GM12864 (cell line): ENCODE measurements at regions not wholly inside any gene's neighbourhood (a gene's known extent, or its start where the extent isn't known, plus 50 kb on each side); places are given as distances from the start of the nearest gene placed in this dataset.
A peak's percentile ranks its signal among the peaks of the same experiment; 100 is the strongest.

Experiments
- DNase-seq: peaks from one replicate; pipeline ENCODE4 v3.0.0-alpha.2; 2011; ENCODE audit warnings: low read depth
- H3K4me3 ChIP-seq: 2 replicates; pipeline ENCODE4 v1.5.1; 2011; ENCODE audit warnings: mild to moderate bottlenecking, low read depth, low read length, control low read depth
- TF ChIP-seq, protein P1 (sequence below): IDR thresholded peaks from 2 replicates; pipeline ENCODE4 v1.5.1; 2011; ENCODE audit warnings: low read depth, mild to moderate bottlenecking, moderate library complexity, low read length, control low read depth, inconsistent platforms; ENCODE audit errors: missing control alignments

DNA sequence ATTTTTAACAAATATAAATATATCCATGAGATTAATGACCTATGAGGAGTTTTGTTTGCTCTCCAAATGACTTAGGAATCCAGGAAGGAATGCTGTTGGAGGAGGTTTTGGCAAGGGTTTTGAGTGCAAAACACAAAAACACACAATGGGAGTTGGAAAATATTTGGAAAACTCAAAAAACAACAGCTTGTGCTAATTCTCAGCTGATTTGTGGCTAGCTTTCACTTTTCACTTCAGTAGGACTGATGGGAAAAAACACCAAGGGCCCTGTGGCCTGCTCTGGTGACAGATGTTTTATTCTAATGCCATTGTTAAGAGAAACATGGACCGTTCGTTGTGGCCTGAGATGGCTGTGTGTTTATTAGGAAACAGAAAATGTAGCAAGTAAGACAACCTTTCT, 113.9 kb downstream of the ALDH8A1 start:
- DNase-seq: no peak
- no peak overlapping the region for H3K4me3 ChIP-seq
- TF ChIP-seq, protein P1, sequence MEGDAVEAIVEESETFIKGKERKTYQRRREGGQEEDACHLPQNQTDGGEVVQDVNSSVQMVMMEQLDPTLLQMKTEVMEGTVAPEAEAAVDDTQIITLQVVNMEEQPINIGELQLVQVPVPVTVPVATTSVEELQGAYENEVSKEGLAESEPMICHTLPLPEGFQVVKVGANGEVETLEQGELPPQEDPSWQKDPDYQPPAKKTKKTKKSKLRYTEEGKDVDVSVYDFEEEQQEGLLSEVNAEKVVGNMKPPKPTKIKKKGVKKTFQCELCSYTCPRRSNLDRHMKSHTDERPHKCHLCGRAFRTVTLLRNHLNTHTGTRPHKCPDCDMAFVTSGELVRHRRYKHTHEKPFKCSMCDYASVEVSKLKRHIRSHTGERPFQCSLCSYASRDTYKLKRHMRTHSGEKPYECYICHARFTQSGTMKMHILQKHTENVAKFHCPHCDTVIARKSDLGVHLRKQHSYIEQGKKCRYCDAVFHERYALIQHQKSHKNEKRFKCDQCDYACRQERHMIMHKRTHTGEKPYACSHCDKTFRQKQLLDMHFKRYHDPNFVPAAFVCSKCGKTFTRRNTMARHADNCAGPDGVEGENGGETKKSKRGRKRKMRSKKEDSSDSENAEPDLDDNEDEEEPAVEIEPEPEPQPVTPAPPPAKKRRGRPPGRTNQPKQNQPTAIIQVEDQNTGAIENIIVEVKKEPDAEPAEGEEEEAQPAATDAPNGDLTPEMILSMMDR: no peak

DNA sequence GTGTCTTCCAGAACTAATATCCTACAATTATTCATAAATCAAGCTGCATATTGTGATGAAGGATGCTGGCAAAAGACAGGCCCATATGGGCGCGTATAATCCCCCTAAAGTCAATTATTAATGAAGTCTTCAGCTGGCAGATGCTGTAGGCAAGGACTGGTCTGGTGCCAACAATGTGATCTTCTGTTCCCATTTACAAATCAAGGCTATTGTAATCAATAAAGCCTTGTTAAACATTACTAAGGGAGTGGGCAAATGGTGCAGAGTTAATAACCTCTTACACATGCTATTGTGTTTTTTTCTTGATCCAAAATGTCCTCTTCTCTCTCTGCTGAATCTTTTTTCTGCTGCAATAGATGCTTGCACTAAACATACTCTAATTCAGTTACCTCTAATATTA, 119.0 kb downstream of the ALDH8A1 start:
- TF ChIP-seq, protein P1: no peak
- DNase-seq: no peak
- no peak overlapping the region for H3K4me3 ChIP-seq

DNA sequence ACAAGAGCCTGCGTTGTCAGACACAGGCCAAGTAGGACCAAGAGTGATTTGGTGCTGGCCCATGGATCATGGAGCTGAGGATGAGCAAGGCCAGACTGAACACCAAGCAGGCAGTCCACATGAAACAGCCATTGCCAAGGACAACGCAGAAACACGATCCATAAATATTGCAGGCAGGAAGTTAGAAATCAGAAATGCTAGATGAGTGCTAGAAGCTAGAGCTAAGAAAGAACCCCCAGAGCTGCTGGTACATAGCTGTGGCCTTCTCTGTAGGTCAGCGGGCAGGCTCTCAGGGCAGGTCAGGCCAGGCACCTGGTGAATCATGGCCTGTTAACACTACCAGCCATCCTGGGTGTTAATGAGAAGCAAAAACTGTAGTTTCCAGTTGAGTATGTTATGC, 119.7 kb downstream of the ALDH8A1 start:
- no peak for DNase-seq
- TF ChIP-seq, protein P1: no peak
- H3K4me3 ChIP-seq: no peak overlapping the region

DNA sequence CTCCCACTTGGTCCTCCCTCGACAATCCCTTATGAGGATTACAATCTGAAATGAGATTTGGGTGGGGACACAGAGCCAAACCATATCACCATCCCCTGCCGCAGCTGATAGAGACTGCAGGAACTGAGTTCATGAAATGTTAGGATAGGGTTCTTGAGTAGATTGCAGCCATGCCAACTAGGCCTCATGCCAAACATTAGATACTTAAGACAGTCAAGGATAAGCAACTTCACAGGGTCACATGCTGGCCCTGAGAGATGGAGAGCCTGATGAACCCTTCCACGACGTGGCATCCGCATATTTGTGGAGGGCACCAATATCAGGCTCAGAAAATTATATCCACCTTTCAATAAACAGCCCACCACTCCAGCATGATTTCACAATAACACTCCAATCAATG, 121.3 kb downstream of the ALDH8A1 start:
- TF ChIP-seq, protein P1: no peak
- DNase-seq: no peak

DNA sequence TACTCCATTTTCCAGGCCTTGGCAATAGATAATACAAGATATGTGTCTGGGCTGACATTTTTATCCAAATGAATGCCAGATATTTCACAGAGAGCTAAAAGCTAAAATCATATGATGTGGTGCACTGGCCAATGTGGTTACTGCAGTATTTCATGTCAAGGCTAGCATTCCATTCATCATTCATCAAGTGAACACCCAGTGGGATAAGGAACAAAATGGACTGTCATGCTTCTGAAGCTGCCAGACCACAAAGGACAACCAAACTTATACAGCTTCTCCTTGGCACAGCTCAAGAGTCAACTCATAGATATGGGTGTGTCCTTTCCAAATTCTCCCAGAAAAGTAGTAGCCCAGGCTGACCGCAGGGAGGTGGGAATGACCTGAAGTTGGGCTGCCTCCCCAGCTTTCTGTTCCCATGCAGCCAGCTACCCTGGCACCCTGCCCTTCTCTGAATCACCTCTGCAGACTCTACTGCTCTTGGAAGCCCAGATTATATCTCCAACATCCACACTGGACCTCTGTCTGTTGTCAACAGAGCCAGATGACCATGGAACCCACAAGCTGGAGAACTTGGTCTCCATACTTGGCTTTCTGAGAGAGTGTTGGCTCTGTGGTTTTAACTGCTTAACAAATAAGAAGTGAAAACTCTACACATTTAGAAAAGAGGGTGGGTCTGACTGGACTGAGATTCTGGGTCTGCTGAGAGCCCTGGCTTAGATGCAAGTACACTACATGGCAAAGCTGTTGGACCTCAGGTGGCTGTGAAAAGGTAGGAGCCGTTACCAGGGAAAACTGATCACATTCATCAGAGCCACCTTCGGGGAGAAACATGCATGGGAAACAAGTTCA, 122.8 kb downstream of the ALDH8A1 start:
- H3K4me3 ChIP-seq: no peak overlapping the region
- DNase-seq: peak; percentile 24
- TF ChIP-seq, protein P1: no peak

More for the DNA sequence above, 121.3 kb downstream of the ALDH8A1 start:
- no peak overlapping the region for H3K4me3 ChIP-seq

DNA sequence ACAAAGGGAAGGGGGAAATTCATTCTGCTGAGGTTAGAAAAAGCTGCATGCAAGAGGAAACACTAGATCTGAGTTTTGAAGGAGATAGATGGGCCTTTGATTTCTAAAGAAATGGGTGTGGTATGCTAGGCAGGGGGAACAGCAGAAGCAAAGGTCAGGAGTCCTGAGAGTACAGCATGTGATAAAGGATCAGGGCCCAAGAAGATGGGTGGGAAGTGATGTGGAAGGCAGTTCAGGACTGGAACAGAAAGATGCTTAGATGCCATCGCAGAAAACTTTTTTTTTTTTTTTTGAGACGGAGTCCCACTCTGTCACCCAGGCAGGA, 126.2 kb downstream of the ALDH8A1 start:
- H3K4me3 ChIP-seq: no peak overlapping the region
- TF ChIP-seq, protein P1: no peak
- no peak for DNase-seq
